HG02571 (cell line): ENCODE measurements at regions not wholly inside any gene's neighbourhood (a gene's known extent, or its start where the extent isn't known, plus 50 kb on each side); places are given as distances from the start of the nearest gene placed in this dataset.
"Not testable (repeated sequence)": the region's sequence is repeated elsewhere in the genome, so short reads cannot be mapped to it uniquely, and the experiment has no call there.

Source experiments
- ATAC-seq: cut with Tn5 transposase; IDR thresholded peaks from one replicate; pipeline ENCODE4 v1.9.1; 2021; ENCODE audit warnings: mild to moderate bottlenecking, moderate library complexity; ENCODE audit not compliant: unreplicated experiment

DNA sequence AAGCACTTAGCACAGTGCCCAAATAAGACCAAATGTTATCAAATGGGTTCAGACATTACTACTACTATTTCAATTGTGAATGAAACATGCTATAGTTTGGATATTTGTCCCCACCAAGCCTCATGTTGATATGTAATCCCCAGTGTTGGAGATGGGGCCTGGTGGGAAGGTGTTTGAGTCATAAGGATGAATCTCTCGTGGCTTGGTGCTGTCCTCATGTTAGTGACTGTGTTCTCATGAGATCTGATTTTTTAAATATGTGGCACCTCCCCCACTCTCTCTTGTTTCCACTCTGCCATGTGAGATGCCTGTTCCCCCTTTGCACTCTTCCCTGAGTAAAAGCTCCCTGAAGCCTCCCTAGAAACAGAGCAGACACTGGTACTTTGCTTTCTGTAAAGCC lies 148.7 kb upstream of the TGFBR2 start:
- ATAC-seq: no peak

DNA sequence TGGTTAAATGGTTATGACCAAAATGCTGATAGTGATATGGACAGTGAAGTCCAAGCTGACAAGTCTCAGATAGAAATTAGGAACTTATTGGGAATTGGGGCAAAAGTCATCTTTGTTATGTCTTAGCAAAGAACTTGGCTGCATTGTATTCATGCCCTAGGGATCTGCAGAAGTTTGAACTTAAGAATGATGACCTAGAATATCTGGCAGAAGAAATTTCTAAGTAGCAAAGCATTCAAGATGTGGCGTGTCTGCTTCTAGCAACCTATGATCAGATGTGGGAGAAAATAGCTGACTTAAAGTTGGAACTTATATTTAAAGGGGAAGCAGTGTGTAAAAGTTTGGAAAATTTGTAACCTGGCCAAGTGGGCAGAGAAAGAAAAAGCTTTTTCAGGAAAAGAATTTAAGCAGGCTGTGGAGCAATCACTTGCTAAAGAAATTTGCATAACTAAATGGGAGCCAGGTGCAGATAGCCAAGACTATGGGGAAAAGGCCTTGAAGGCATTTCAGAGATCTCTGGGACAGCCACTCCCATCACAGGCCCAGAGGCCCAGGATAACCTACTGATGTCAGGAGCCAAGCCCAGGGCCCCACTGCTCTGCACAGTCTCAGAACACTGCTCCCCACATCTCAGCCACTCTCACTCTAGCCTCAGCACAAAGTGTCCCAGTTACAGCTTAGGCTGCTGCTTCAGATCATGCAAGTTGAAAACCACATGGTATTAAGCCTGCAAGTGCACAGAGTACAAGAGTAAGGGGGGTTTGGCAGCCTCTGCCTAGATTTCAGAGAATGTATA lies 147.8 kb upstream of the TGFBR2 start:
- no peak for ATAC-seq

DNA sequence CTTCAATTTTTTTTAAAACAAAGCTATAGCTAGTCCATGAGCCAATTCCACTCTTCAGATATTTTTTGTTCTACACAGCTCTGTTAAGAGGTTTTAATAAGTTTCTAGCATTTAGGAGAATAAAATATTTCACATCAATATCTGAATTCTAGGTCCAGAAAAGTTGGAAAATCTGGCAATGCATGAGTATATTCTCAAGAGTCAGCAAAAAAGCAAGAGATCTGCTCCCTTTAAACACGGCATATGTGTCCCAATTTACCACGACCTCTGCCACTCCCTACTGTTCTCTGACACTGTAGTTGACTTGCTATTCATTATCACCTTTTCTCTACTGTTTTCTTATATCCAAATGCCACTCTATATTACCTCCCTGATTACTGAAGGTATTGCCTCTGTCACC lies 145.1 kb upstream of the TGFBR2 start:
- no peak for ATAC-seq

DNA sequence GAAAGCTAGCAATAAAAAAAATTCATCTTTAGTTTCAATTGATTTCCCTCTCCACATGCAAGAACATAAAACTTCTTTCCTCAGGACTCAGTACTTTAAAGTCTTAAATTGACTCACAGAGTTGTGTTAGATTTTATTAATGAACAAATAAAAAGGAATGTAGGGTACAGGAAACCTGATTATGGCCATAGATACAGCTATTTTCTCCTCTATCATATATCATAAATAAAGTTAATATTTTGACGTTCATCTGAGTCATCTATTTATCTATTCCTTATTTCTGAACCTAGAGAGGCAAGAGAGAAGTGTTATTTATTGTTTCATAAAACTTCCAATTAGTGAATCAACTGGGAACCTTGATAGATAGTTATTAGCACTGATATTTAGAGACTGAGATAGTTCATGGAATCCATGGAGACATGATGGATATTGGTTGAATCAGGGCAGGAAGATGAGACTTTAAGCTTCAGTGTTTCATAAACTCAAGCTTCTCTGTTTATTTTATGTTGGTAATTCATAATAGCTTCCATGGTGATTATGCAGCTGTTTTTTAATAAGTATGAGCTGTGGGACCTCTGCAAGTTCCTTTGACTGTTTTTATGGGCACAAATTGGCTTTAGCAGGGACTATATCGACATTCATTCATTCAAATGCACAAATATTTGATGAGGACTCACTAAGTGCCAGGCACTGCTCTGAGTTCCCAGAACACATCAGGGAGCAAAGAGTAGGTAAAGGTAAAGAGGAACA lies 143.5 kb upstream of the TGFBR2 start:
- ATAC-seq: no peak

DNA sequence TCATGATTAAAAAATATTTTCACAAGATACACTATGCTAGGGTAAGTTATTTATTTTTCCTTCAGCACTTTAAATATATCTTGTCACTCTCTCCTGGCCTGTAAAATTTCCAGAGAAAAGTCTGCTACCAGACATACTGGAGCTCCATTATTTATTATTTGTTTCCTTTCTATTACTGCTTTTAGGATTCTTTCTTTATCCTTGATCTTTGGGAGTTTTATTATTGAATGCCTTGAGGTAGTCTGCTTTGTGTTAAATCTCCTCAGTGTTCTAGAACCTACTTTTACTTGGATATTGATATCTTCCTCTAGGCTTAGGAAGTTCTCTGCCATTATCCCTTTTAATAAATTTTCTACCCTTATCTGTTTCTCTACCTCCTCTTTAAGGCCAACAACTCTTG lies 142.0 kb upstream of the TGFBR2 start:
- no peak for ATAC-seq

DNA sequence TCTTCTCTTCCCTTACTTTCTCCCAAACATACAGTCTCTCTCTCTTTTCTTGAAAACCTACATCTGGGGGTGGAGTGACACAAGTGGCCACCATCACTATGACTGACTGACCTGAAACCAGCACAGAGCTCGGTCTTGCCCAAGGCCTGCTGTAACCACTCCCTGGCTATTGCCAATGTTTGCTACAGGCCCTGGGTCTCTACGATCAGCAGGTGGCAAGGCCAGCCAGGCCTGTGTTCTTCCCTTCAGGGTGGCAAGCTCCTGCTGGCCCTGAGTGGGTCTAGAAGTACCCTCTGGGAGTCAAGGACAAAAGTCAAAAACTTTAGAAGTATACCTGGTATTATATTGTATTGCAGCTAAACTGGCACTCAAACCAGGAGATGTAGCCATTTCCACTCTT lies 140.9 kb upstream of the TGFBR2 start:
- no peak for ATAC-seq

DNA sequence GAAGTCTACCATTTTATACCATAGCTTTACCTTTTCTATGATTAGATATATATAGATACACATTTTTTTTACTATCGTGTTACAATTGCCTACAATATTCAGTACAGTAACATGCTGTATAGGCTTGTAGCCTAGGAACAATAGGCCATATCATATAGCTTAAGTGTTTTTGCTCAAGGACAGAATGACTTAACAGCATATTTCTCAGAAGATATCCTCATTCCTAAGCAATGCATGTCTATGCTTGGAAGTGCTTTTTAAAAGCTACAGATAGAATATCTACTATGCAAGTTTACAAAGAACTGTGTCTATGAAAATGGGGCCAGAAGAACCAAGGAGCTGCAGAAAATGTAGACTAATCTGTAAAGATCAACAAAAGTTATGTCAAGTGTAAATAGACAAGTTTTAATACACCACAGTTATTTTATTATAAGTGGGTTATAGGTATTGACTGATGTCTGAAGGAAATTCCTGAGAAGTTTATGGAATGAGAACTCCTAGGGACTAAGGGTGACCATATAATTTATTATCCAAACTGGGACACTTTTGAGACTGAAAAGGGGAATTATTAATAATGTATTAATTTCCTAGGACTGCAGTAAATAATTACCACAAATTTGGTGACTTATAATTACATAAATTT lies 138.7 kb upstream of the TGFBR2 start:
- ATAC-seq: no peak

DNA sequence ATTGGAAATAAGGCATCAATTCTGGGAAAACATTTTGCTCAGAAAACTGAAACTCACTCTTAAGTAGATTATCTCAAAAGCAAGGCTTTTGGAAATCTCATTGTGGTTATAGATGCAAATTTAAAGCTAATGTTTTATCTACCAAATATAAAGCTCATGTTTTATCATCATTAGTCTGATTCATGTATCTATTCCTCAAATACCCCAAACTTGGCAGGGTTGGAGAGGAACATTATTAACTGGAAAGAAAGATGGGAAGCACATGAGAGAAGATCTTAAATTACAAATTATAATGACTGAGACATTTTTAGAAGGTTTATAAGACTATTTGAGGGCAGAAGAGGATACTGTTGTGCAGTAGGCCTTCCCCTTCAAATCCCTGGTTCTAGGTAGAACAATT lies 137.3 kb upstream of the TGFBR2 start:
- no peak for ATAC-seq

DNA sequence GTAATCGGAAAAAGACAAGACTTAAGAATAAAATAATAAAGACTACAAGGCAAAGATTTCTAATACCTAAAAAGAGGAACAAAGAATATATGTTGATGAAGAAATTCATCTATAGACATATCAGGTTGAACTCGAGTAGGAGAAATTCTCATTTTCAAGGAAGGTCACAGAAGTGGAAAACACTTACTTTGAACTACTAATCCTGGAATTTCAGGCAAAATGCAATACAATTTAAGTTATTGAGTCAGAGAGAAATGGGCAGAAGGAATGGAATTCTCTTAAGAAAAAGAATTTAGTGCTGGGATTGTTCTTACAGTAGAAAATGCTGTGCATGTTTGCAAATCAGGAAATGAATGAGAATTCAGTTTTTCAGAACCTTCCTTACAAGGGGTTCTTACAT lies 135.9 kb upstream of the TGFBR2 start:
- no peak for ATAC-seq

DNA sequence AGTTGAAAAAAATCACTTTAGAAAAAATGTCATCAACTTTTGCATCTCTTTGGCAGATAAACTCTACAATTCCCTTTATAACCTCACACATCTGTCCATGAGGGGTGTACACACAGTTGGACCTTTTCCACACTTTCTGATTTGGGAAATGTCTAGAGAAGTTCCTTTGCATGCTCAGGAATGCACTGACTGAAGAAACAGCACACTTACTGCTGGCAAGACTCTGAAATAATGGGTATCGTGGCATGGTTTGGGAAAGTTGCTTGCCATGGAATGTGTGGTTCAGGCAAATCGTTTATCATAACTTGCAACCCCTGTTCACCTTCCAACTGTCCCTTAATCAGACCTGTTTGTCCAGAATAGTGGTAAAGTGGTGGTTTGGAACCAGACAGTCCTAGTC lies 135.3 kb upstream of the TGFBR2 start:
- ATAC-seq: no peak

DNA sequence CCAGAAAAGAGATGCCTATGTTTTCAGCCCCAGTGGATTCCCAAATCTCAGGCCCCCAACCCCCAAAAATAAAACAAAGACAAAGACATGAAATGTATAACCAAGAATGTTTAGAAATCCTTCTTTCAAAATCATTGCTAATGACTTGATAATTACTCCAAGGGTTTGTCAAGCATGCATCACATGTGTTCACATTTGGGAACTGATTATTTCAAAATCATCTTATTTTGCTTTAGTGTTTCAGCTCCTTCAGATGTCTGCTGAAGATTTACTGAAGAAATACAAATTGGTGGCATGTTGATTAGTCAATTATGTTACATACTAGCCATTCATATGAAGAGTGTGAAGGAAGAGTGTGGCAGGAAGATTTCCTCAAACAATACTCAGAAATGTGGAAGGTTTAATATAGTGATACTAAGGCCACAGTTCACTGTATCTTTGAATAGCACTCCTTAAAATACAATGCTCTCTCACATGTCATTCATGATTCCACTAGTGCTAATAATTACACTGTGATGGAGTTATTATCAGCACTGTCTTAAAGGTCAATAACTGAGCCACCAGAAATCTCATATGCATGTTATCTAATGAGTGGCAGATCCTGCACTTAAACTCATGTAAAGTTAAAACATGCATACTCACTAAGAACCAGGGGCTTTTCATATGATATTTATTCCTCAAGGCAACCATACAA lies 134.5 kb upstream of the TGFBR2 start:
- no peak for ATAC-seq

DNA sequence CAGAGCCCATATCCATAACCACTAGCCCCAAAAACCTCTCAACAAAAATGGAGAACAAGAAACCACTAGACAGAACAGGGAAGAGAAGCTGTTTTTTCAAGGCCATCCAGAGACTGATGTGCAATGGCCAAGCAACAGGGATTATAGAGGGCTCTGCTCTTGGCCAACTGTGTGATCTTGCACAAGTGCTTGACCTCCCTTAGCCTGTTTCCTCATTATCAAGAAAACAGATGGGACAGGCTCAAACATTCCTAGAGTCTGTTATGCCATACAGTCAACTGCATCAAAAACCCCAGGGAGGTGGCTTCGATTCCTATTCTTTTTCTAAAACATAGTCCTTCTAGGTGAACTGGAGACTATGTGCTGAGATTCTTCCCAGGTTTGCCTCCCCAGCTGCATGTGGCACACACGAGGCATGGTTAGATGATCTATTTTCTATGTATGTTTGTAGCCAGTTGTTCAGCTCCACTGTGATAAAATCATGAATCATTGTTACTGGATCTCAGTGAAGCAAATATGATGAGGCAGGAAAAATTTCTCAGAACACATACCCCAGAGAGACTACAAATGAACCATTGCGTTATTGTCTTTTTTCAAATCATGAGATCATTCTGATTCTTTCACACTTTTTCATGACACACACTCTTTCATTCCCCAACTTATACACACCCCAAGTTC lies 132.9 kb upstream of the TGFBR2 start:
- no peak for ATAC-seq

DNA sequence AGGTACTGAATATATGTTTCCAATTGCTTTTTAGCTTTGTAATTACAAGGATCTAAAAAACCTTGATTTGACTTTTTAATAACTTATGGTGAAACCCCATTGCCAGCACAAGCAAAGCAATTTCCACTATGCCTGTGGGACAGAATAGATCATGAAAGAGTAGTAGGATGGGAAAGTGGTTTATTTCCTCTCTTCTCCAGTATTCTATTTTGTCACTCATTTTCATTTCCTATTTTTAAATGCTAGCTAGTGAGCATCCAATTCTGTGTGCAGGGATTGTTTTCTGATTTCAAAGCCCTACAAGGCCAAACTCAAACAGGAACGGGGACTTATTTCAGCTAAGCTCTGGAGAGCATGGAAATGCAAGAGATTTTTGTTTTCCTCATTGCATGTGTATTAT lies 132.0 kb upstream of the TGFBR2 start:
- ATAC-seq: no peak

DNA sequence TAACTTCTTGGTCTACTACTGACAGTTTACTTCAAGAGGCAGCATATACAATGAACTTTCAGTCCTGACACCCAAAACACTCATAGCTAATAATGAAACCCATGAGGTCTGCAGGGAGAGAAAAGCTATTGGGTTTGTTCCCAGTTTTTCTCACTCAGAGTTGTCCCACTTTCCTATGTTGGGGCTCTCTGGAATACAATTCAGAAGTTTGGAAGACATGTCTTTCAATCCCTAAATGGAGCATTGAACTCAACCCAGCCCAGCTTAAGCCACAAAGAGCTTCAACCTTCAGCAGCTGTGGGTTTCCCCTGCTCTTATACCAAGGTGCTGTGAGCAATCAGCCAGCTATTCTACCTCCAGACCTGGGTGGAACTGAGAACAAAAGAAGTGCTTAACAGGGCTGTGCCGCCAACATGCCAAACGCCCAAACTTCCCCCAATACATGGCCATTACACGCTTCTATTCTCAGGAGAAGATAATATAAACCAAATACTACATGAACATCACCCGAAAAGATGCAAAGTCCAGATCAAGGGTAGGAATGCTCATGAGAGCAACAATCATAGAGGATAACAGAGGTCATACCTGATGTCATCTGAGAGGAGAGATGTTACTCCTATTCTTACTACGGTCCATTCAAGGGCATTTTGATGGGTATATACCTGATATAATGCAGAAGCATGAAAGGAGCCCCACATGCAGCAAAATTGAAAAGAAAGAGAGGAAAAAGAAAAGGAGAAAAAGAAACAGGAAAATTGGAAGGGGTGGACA lies 131.2 kb upstream of the TGFBR2 start:
- peak; percentile 95 for ATAC-seq

DNA sequence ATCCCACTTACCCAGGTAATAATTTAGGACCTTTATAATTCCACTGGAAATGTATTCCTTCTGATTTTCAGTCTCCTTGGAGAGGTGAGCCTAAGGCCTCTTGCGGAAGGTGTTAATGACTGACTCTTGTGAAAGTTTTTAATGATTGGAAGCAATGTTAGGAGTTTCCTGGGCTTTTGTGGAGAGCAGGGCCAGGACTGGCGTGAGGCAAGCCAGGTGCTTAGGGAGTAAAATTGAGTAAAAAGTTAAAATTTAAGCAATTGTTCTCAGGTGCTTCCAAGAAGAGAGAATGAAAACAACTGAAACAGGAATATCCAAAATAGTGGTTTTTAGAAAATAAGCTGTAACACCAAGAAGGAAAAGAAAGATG lies 130.6 kb upstream of the TGFBR2 start:
- ATAC-seq: no peak

DNA sequence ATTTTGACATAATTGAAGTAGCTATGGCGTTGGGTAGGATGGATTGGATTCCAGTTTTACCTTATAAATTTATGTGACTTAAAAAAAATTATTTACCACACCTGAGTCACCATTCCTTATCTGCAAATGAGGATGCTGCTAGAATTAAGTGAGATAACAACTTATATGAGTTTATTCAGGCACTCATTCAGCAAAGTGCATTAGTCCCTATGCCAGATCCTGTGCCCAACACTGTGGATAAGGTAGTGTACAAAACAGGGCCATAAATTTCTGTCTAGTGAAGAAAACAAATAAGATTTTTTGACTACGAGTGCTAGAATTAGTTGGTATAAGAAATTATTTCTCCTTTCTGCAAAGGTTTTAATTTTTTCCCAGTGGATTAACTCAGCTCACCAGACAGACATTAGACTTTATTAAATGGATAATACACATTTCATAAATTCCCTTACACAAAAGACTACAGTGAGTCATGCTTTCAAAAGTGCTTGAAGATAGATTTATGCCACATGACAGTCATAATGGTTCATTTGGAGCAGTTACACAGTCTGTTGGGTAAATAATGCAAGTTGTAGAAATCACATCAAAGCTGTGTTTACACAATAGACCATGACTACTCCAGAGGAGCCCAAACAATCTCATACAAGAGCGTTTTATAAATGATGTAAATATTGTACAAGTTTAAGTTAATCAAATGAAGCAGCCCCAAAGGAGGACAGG lies 129.9 kb upstream of the TGFBR2 start:
- no peak for ATAC-seq

DNA sequence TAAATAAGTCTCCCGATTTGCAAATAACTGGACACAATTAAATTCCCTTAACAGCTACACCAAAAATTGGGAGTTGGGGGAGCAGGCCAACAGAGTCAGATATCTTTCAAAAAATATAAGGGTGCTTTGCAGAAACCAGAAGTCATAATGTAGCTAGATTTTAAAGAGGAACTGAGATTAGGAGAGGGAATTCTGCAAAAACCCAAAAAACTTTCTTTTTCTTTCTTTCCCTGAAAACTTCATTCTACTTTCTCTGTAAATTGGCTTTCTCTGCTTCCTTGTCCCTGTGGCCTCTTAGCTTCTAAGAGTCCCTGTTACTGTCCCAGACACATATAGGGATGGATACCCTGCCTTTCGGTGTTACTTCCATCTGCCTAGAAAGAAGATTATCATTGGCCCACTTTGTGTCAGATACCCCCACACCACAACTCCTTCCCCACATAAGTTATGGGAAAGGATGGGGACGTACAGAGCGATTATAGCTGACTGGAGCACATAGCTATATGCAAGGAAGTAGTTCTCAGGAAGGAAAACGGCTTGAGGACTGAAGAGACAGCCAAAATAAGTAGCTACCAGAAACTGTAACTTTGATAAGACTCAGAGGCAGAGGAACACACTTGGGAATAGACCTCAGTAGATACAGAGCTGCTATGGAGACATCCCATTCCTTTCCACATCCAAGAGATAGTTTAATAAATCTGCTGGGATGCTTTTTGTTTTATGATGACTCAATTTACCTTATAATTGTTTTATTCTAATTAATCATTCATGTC lies 129.1 kb upstream of the TGFBR2 start:
- ATAC-seq: no peak

DNA sequence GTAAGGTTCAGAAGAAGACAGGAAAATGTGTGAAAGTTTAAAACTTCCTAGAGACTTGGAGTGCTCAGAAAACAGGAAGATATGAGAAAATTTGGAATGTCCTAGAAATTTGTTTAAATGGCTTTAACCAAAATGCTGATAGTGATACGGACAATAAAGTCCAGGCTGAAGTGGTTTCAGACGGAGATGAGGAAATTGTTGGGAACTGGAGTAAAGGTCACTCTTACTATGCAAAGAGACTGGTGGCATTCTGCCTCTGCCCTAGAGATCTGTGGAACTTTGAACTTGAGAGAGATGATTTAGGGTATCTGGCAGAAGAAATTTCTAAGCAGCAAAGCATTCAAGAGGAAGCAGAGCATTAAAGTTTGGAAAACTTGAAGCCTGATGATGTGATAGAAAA lies 126.7 kb upstream of the TGFBR2 start:
- ATAC-seq: not testable (repeated sequence)

DNA sequence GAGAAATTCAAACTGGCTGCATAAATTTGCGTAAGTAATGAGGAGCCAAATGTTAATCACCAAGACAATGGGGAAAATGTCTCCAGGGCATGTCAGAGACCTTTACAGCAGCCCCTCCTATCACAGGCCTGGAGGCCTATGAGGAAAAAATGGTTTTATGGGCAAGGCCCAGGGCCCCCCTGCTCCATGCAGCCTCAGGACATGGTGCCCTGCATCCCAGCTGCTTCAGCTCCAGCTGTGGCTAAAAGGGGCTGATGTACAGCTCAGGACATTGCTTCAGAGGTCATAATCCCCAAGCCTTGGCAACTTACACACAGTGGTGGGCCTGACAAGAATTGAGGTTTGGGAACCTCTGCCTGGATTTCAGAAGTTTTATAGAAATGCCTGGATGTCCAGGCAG lies 126.2 kb upstream of the TGFBR2 start:
- not testable (repeated sequence) for ATAC-seq
